IPS-18c (cell line): ENCODE measurements at regions not wholly inside any gene's neighbourhood (a gene's known extent, or its start where the extent isn't known, plus 50 kb on each side); places are given as distances from the start of the nearest gene placed in this dataset.

Experiments
- H3K4me3 ChIP-seq: 2 replicates; pipeline ENCODE4 v1.7.0; 2013; ENCODE audit warnings: low read depth, mild to moderate bottlenecking, low read length, moderate library complexity; ENCODE audit not compliant: insufficient read depth
- H3K9me3 ChIP-seq: one replicate; pipeline ENCODE4 v1.6.1; 2013; ENCODE audit warnings: mild to moderate bottlenecking, low read length, moderate library complexity; ENCODE audit not compliant: control insufficient read depth, insufficient read depth

DNA sequence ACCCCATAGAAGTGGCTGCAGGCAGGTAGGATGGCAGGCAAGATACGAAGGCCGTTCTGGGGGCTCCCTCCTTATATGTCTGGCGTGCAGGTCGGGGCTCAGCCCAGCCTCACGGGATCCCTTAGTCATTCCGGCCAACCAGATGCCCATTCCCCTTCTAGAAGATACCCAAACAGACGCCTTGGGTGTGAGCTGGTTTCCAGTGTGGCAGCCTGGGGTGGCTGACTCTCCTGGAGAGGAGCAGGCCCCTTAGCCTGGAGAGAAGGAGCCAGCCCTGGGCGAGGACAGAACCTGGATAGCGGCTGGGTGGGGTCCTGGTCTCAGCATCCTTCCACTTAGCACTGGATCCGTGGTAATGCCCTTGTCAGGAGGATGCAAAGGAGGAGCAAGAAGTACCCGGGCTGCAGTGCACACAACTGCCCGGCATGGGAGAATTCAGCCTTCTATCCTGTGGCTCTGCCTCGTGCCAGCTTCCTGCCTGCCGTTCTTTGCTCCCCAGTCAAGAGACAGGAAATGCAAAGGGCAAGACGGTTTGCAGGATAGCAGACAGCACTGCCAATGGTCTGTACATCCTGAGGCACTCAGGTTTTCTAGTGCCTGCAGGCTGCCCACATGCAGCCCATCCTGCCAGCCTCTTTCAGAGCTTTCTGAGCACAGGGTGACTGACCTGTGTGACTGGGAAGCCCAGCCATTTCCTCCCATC is 56.7 kb upstream of the WASF3 start:
- H3K4me3 ChIP-seq = no peak overlapping the region
- H3K9me3 ChIP-seq = peaks cover 2% of the 10 kb centered on the region

DNA sequence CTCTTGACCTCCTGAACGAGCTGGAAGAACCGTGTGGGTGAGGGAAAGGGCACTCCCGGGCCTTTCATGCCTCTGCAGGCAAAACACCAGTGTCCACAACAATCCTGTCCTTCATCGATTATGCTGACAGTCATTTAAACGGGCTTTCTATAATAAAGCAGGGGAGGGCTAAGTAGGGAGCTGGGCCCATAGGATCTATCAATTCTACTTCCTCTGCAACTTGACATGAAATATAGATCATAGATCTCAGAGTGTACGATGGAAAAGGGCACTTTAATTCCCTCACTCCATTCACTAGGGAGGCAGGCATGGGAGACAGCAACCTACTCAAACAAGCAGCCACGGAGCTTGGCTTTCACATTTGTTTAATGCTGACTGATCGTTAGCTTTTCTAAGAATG is 55.8 kb upstream of the WASF3 start:
- no peaks in the 10 kb centered on the region for H3K9me3 ChIP-seq
- H3K4me3 ChIP-seq = no peak overlapping the region

DNA sequence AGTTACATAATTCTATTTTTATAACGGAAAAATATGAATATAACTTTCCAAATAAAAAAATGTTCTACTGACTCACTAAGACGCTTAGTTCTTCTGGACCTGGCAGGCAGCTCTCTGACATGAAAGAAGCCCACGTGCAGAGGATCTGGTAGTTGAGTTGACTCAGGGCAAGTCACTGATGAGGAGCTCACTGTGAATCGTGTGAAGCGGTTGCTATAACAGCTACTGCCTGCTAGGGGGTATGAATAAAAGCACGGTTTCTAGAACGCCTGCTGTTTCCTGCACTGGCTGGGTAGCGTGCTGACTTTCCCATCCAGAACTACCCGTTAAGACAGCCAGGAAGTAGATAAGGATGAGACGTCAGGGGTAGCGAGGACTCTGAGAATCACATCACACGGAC is 54.7 kb upstream of the WASF3 start:
- H3K9me3 ChIP-seq = no peaks in the 10 kb centered on the region
- no peak overlapping the region for H3K4me3 ChIP-seq

DNA sequence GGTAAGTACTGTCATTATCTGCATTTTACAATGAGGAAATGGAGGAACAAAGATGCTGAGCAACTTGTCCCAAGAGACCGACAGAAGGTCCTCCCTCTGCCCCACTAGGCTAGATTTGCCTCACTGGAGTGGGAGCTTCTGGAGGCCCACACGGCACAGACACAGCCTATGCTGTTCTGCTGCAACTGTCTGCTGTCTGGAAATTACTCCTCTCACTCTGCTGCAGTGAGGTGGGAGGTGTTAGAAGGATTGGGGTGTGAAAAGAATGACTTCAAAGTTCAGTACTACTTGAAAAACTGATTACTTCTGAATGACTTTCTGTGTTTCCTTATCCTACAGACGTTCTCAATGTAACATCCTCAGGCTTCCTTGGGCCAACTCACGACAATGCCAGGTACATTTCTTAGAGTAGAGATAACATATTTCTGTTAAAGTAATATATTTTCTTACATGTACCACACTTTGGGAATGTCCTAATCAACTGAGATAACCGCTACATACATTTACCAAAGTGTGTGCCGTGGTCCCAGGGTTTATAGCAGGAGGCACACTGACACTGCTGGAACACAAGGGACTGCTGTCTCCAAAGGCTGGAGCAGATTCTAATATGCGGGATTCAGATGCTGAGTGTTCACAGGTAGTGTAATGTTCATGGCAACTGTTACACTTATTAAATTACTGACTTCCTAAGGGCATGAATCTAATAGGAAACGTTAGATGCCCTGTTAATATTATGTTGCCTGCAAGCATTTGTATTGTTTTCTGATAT is 53.5 kb upstream of the WASF3 start:
- Histone ChIP-seq H3K9me3 (no peaks in the 10 kb centered on the region), H3K4me3 (no peak overlapping the region)
